ENCODE measurements at regions not wholly inside any gene's neighbourhood (a gene's known extent, or its start where the extent isn't known, plus 50 kb on each side); places are given as distances from the start of the nearest gene placed in this dataset.
"Not testable (repeated sequence)": the region's sequence is repeated elsewhere in the genome, so short reads cannot be mapped to it uniquely, and the experiment has no call there.

DNA sequence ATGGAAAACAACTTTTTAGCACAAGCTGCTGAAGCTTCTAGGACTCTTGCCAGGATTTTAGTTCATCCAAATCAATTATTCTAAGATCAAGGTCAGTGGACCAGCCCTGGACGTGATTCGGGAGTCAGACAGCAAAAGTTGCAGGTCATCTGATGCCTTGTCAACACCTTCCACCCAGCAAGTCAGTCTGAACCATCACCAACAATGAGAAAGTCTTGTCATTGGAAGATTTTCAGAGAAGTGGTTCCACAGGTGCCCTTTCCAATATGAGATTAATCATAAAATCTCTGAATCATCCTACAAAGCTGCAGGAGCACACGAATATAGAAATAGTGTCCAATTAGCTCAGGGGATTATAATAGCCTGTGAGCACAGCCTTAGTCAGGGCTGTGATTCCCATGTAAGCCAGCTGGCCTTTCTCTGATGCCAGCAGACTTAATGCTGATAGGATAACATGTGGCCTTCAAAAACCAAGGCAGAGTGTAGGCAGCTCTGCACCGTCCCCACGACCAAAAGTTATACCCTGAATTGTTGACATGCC, 445.0 kb upstream of the TRPC7 start:
- no peak for DNase-seq

DNA sequence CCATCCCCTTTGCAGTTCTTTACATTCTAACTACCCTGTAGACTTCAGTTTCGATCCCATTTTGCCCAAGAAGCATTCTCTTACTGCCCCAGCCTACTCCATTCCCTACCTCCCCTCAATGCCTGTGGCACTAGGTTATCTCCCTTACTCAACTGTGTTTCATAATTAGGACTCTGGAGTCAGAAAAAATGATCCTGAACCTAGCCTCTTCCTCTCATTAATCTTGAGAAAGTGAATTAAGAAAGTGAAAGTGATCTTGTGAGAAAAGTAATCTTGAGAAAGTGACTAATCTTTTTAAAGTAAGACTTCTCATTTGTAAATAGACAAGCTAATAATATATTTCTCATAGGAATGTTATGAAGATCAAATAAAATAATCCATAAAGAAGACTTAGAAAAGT, 444.0 kb upstream of the TRPC7 start:
- DNase-seq, result no peak

DNA sequence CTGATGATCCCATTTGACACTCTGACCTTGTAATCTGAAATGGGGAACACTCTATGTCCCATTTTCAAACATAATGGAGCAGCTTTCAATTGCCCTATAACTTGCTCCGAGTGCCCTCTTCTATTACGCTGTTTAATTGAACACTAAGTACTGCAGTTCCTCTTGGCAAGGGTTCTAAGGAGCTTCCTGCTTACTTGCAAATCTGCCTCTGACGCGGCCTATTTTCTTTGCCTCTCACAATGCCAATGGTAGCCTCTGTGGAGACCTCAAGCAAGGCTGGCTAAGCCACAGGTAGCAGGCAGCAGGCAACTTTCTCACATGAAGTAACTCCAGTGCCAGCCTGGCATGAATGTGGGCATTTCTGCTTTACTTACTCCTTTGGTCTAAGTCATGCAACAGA, 443.4 kb upstream of the TRPC7 start:
- DNase-seq, result no peak

DNA sequence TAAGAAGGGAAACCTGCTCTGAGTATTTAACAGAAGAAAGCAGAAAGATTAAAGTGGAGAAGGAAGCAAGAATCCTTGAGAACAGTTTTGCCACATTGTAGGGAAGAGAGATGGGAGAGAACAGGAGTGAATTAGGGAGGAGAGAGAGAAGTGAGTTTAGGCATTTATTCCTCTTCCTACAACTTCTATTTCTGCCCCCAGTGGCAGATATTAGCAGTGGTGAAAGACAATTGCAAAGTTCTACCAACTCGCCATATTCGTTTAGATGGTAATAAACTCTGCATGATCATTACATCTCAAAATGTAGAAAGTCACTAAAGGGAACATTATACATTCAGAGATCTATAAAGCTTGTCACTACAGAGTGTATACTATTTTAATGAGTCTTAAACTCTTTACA, 440.1 kb upstream of the TRPC7 start:
- DNase-seq, result no peak

DNA sequence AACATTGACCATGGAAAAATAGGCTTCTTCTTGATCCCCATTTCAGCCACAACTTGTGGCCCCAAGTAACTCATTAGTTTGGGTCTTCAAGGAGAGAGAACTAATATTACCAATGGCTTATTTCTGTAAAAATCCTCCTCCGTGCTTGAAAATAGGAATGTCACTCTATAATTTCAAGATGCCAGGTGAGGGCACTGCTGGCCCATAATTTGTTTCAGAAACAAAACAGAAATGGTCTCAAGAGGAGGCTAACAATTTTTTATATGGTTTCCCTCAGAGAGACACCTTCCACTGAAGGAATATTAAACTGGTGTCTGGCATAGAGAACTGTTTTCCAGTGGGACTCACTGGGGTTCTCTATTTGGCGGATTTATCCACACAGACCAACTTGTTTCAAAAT, 437.0 kb upstream of the TRPC7 start:
- no peak for DNase-seq

DNA sequence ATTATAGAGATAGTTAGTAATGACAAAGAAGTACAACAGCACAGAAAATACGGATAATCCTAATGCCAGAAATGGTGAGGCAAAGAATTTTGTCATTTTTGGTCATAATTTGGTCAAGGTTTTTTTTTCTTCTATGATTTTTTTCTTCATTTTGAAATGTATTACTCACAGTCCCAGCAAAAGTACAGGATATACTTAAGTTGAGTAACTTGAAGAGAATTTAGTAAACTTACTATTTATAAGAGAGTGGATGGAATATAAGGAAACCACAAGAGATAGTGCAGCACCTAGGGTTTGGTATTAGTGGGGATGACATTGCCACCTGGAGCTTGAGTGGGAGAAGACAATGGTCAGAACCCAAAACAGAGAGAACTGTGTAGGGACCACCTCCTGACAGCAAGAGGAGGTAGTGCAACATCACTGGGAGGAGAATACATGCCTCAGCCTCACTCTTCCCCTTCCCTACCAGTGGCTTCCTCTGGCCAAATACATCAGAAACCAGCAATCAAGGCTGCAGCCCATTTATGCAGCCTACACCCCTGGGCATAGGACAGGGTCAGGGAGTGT, 434.5 kb upstream of the TRPC7 start:
- DNase-seq, result no peak

DNA sequence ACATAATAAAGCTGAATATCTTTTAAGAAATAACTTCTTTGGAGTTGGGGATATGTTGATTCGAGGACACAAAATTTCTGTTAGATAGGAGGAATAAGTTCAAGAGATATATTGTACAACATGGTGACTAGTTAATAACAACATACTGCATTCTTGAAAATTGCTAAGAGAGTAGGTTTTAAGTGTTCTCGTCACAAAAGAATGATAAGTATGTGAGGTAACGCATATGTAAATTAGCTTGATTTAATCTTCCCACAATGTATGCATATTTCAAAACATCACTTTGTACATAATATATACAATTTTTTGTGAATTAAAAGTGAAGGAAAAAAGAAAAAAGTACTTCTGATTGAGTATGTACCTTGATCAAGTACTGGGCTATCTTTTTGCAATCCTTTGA, 428.0 kb upstream of the TRPC7 start:
- no peak for DNase-seq

DNA sequence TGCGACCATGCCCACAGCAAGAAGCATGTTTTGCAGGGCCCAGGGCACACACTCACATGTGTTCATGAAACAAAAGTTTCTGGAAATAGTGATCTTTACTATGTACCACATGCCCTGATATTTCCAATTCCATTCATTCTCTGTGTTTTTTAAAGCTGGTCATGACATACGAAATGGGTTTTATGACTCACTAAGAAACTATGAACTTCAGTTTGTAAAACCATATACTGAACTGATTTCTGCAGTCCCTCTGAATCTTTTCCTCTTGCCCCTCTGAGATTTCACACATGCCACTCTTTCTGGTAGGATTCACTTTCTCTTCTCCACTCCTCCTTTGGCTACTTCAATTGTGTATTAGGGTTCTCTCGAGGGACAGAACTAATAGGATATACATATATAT, 416.1 kb upstream of the TRPC7 start:
- DNase-seq, result no peak

DNA sequence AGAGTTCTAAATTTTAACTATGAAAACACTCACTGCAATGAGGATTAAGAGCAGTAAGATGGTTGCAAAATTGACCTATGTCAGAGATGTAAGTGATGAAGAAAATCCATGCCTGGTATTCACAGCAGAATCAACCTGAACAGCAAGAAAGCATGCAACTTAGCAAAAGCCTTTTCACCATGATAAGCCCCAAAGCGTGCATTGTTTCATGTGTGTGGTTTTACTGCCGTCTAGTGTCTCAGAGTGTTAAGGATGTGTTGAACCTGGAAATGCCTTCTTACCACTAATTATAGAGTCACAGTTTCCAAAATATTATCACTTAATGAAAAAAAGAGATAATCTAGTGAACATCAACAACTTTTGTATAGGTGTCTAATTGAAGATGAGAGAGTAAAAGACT, 415.2 kb upstream of the TRPC7 start:
- no peak for DNase-seq

DNA sequence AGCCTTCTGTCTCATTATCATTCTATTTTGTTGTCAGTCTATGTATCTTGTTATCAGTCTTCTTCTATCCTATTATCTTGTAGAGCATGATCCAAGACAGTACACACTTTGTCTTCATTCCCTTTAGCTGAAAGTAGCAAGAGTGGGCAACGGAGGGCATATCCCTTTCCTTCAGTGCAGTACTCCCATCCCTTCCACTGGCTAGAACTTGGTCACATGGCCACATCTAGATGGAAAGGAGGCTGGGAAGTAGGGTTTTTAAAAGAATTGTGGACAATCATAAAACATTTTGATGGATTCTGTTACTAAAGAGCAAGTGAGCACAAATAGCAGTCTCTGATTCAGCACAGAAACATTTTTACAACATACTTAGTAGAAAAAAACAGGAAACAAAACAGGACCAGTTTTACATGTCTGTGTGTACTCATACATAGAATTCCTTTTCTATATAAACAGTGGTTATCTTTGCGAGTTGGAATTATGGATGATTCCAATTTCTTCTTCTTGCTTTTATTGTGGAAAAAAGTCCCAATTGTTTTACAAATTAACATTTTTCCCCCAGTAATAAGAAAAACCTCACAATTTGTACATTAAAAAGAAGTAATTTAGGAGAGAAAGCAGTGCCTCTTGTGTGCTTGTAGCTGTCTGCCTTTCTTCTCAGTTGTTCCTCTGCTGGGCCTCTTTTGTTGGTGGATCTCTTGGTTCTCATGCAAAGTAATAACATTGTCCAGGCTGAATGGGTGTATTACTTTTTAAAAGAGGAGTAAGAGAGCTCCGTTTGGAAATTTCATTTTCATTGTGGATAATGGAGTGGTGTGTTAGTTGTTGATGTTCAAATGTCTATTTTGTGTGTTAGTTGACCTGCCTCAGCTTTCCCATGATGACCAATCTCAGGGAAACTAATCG, 410.9 kb upstream of the TRPC7 start:
- no peak for DNase-seq

DNA sequence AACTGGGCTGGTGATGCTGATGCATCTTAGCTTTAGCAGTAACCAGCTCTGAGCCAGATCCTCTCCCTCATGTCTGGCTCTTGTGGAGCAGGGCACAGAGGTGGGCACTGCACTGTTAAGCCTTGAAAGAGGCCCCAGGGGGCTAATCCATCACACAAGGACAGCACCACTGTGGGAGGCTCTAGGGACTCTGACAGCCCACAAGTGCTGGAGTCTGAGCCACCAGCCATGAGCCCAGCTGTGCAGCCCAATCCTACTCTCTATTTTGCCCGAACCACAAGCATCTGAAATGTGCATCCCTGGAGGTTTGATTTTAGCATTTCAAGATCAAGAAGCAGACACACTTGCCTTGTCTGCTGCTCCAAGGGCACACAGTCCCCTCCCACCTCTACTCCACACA, 407.1 kb upstream of the TRPC7 start:
- no peak for DNase-seq

DNA sequence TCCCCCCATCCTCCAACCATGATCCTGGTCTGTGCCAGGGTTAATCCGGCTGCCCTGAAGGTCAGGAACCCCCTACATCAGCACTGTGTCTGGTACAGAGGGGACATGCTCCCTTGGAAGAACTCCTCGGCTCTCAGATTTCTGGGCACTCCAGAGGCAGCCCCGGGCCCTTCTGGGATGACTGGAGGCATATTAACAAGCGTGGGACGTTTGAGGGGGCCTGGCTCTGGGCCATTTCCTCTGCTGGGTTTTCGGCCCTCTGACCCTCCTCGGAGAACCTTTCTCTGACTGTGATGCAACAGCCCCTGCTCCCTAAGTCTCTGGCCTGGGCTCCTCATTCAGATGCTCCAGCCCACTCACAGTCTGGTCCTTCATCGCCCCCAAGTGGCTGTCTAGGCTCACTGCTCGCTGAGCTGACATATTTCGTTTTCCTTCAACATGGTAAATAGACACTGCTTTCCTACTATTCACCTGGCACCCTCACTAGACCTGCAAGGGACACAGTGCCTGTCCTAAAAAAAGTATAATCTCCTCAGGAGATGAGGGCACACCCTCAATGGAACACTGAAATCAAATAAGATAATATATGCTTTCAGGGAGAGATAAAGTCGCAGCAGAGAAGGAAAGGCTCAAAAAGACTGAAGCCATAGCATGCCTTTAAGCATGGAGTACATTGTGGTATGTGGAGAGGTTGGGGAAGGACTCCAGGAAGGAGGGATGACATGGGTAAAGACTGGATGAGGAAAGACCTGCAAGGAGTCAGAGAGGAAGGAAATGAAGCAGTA, 404.7 kb upstream of the TRPC7 start:
- peak; percentile 39 for DNase-seq

DNA sequence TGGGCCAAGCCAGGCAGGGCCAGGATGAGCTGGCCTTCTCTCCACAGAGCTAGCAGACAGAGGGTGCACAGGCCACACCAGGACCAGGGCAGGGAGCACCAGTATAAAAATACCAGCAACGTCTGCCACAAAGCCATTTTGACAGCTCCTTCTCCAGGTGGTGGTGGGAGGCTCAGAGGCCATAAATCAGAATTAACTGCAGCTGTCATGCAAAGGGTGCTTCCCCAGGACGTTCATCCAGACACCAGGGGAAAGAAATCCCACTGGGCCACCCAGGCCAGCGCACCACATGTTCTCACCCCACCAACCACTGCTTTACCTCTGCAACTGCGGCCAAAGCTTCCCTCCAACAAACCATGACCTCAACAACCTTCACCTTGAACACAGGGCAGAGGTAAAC, 403.7 kb upstream of the TRPC7 start:
- peak; percentile 8 for DNase-seq

DNA sequence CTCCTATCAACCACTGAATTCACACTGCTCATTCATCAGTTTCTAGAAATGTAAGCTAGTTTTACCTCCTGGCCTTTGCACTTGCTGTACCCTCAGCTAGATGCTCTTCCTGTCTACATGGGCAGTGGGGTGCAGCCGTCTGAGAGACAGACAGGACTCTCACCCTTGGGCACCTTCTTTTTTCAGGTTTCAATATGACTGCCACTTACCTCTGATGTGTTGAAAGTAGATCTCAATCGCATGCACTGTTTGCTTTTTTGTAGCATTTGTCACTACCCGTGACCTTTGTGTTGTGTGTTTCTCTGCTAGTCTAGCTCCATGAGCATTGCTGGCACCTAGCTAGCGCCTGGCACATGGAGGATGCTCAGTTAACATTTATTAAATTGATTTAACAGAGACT, 403.1 kb upstream of the TRPC7 start:
- DNase-seq, result no peak

DNA sequence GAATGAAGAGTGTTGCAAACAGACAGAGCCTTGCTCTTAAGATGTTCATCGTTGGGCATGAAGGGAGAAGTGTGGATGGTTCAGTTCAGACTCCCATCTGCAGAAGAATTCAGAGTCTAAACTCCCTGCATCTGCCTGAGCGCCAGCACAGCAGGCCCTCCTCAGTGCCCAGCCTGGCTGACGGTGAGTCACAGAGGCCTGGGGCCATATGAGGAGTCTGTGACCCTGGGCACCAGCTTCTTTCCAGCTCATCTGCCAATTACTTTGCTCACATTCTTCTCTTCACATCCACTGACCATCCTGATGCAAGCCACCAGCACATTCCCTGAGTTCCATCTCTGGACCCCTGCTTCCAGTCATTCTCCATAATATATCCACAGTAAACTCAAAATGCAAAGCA, 401.1 kb upstream of the TRPC7 start:
- DNase-seq, result no peak

DNA sequence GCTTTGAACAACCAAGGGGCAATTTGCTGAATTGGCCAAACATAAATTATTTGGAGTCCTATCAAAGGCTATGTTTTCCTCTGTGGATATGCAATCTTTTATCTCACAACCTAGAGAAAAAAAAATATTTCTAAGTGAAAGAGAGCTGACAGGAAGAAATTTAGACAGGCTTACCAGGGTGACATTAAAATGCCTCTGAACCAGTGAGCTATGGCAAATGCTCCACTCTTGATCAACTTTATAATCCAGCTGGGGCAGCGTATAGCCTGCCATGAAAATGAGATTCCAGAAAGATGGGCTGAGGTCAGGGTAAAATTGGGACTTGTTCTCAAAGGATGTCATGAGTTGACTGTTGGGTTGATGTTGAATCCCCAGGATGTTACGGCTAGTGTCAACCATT, 399.3 kb upstream of the TRPC7 start:
- DNase-seq, result no peak

DNA sequence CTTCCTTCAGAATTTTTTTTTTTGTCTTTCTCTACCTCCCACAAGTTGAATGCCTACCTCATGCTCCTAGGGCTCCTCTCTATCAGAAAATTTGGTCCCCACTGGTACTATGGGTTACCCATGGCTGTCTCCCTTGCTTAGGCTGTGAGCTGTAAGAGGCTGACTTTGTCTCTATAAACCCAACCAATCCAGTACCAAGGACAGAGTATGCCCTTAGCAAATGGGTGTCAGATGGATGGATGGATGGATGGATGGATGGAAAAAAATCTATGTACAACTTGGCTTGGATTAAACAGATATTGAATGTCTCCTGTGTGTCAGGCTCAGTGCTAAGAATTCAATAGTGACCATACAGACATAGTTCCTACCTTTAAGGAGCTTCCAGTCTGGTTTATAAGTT, 398.2 kb upstream of the TRPC7 start:
- DNase-seq, result no peak

DNA sequence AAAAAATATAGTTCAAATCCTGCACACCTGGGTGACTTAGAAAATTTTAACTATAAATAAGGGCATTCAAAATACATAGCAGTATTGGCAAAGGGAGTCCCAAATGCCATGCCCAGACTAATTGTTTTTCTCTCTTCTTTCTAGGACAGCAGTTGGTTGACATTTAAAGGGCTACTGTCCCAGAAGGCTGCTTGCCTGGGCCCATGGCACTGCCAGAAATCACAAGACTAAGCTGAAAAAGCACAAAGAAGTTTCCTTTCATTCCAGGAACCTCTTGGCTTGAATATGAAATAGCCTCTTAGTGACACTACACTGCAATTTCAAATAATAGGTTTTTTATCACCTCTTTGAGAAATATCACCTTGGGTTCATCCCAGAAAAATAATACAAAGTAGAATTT, 388.9 kb upstream of the TRPC7 start:
- no peak for DNase-seq

DNA sequence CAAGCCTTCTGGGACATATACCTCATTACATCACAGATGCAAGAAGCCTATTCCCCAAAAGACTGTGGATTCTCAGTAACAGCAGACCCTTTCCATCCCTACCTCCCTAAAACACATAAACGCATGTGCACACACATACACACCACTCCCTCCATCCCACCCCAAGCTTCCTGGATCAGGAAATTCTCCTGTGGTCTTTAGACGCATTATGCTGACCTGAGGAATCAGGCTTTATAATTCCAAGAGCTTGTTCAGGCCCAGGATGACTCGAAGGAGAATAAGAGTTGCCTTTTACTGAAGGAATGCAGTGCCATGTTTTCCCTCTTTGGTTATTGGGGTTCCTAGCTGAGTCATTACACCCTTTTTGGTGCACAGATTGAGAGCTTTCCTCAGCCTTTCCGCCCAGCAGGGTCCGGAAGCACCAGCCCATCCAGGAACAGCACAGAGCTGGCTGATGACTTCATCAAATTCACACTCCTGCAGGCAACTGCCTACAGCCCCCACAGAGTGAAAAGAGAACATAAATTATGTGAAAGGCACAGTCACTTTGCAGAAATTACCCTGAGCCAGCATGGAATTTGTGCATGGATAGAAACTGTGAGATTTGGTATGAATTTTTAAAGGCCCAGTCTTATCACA, 385.0 kb upstream of the TRPC7 start:
- no peak for DNase-seq

DNA sequence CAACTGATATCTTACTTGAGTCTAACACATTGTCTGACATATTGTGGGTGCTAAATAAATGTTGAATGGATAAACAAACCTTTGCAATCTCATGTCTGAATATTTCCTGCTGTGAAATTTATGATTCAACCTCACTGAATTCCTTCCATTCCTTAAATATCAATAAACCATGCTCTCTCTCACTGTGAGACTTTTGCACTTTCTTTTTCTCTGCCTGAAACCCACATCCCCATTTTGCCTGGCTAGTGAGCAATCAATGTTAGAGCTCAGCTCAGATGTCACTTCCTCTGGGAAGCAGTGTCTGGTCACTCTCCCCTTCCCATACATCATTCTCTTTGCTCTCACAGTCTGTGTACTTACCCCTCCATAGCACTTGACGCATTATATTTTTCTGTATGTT, 383.7 kb upstream of the TRPC7 start:
- DNase-seq, result no peak

DNA sequence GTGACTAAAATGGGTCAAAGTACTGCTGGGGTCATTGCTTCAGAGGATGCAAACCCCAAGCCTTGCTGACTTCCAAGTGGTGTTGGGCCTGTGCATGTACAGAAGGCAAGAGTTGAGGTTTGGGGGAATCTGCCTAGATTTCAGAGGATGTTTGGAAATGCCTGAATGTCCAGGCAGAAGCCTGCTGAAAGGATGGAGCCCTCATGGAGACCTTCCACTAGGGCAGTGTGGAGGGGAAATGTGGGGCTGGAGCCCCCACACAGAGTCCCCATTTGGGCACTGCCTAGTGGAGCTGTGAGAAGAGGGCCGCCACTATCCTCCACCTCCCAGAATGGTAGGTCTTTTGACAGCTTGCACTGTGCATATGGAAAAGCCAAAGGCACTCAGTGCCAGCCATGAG, 377.7 kb upstream of the TRPC7 start:
- DNase-seq, result no peak

DNA sequence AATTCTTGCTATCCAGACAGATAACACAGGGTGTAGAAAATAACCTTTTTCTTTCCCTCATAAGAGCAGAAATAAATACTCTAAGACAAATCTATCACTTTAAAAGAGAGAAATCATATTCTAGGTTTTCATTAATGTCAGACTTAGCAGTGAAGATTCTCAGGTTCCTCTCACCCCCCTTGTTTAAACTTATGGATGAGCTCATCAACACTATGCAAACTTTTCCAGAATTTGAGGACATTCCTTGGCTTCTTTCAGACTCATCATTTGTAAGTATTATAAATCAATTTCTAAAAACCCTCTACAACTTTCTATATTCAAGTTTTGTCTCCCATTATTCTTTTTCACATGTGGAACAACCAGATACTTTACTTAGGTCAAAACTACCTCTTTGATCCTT, 374.9 kb upstream of the TRPC7 start:
- no peak for DNase-seq

DNA sequence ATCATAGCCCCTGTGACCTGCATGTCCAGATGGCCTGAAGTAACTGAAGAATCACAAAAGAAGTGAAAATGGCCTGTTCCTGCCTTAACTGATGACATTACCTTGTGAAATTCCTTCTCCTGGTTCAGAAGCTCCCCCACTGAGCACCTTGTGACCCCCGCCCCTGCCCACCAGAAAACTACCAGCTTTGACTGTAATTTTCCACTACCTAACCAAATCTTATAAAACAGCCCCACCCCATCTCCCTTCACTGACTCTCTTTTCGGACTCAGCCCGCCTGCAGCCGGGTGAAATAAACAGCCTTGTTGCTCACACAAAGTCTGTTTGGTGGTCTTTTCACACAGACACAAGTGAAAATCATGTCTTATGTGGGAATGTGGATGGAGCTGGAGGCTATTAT, 373.9 kb upstream of the TRPC7 start:
- DNase-seq, result not testable (repeated sequence)
